Muscle layer of duodenum (tissue), 2 donors: ENCODE measurements at regions not wholly inside any gene's neighbourhood (a gene's known extent, or its start where the extent isn't known, plus 50 kb on each side); places are given as distances from the start of the nearest gene placed in this dataset.

Source experiments
- H3K27ac ChIP-seq: one replicate; pipeline ENCODE4 v1.7.0; 2013; ENCODE audit warnings: mild to moderate bottlenecking, low read length
- H3K27me3 ChIP-seq: one replicate; pipeline ENCODE4 v1.7.0; 2013; ENCODE audit warnings: low read depth, mild to moderate bottlenecking, control low read depth, low read length
- H3K36me3 ChIP-seq, 2 donors: one replicate each; pipeline ENCODE4 v1.7.0; 2013; ENCODE audit warnings: low read length in 2 of 2, control low read depth in 1 of 2, mild to moderate bottlenecking in 1 of 2; ENCODE audit not compliant: insufficient read depth in 2 of 2, control insufficient read depth in 1 of 2
- H3K4me1 ChIP-seq, 2 donors: one replicate each; pipeline ENCODE4 v1.7.0; 2013; ENCODE audit warnings: low read length in 2 of 2, mild to moderate bottlenecking in 2 of 2, control low read depth in 1 of 2, moderate library complexity in 1 of 2; ENCODE audit not compliant: insufficient read depth in 2 of 2, control insufficient read depth in 1 of 2
- H3K4me3 ChIP-seq, 2 donors: one replicate each; pipeline ENCODE4 v1.7.0; 2013; ENCODE audit warnings: low read length in 2 of 2, low read depth in 1 of 2, mild to moderate bottlenecking in 1 of 2
- H3K9me3 ChIP-seq, 2 donors: one replicate each; pipeline ENCODE4 v1.7.0; 2013; ENCODE audit warnings: low read length in 2 of 2, control low read depth in 1 of 2, mild to moderate bottlenecking in 1 of 2; ENCODE audit not compliant: control insufficient read depth in 1 of 2
- donor health status: healthy.

GRCh38 chr13:73998631-73999030 lies 135.6 kb downstream of the KLF12 start:
- no peaks in the 10 kb centered on the region for H3K27me3 ChIP-seq
- H3K9me3 ChIP-seq, result no peaks in the 10 kb centered on the region
- peaks cover 0 to 5% of the 10 kb centered on the region in 2 donors for H3K36me3 ChIP-seq
- no peaks in the 10 kb centered on the region for H3K4me1 ChIP-seq
- no peak overlapping the region for H3K27ac ChIP-seq
- H3K4me3 ChIP-seq, result no peak overlapping the region

- peaks cover 2 to 5% of the 10 kb centered on the region in 2 donors for H3K36me3 ChIP-seq
- no peaks in the 10 kb centered on the region for H3K27me3 ChIP-seq
- H3K9me3 ChIP-seq, result no peaks in the 10 kb centered on the region
- H3K4me1 ChIP-seq, result no peaks in the 10 kb centered on the region
- no peak overlapping the region for H3K27ac ChIP-seq
- no peak overlapping the region for H3K4me3 ChIP-seq
Observed at GRCh38 chr13:73997964-73998363, 136.2 kb downstream of the KLF12 start.

- no peak overlapping the region for H3K4me3 ChIP-seq
- no peaks in the 10 kb centered on the region for H3K4me1 ChIP-seq
- peaks cover 5 to 7% of the 10 kb centered on the region in 2 donors for H3K36me3 ChIP-seq
- no peaks in the 10 kb centered on the region for H3K9me3 ChIP-seq
- no peaks in the 10 kb centered on the region for H3K27me3 ChIP-seq
- no peak overlapping the region for H3K27ac ChIP-seq
Observed at GRCh38 chr13:73996569-73996968, 137.6 kb downstream of the KLF12 start.

GRCh38 chr13:73995736-73996135 lies 138.5 kb downstream of the KLF12 start:
- no peaks in the 10 kb centered on the region for H3K4me1 ChIP-seq
- no peaks in the 10 kb centered on the region for H3K27me3 ChIP-seq
- H3K4me3 ChIP-seq, result no peak overlapping the region
- H3K9me3 ChIP-seq, result no peaks in the 10 kb centered on the region
- H3K36me3 ChIP-seq, result peaks cover 5 to 7% of the 10 kb centered on the region in 2 donors
- H3K27ac ChIP-seq, result no peak overlapping the region

- Histone ChIP-seq H3K36me3 (peaks cover 5 to 7% of the 10 kb centered on the region in 2 donors), H3K4me1 (peaks cover 0 to under 1% of the 10 kb centered on the region in 2 donors), H3K27me3 (no peaks in the 10 kb centered on the region)
Observed at GRCh38 chr13:73993661-73994060, 140.5 kb downstream of the KLF12 start.

GRCh38 chr13:73991884-73992283 lies 142.3 kb downstream of the KLF12 start:
- Histone ChIP-seq H3K9me3 (no peaks in the 10 kb centered on the region), H3K36me3 (peaks cover 5 to 7% of the 10 kb centered on the region in 2 donors)

More at GRCh38 chr13:73993661-73994060, 140.5 kb downstream of the KLF12 start:
- Histone ChIP-seq H3K9me3 (no peaks in the 10 kb centered on the region), H3K27ac (no peak overlapping the region), H3K4me3 (no peak overlapping the region)

GRCh38 chr13:73991384-73991783 lies 142.8 kb downstream of the KLF12 start:
- Histone ChIP-seq H3K27me3 (no peaks in the 10 kb centered on the region), H3K4me1 (peaks cover 0 to 6% of the 10 kb centered on the region in 2 donors), H3K36me3 (peaks cover 5 to 7% of the 10 kb centered on the region in 2 donors), H3K27ac (no peak overlapping the region), H3K4me3 (no peak overlapping the region), H3K9me3 (no peaks in the 10 kb centered on the region)

More at GRCh38 chr13:73991884-73992283, 142.3 kb downstream of the KLF12 start:
- H3K4me1 ChIP-seq, result peaks cover 0 to 6% of the 10 kb centered on the region in 2 donors
- H3K4me3 ChIP-seq, result no peak overlapping the region
- no peaks in the 10 kb centered on the region for H3K27me3 ChIP-seq
- H3K27ac ChIP-seq, result no peak overlapping the region

GRCh38 chr13:73989244-73989843 lies 144.9 kb downstream of the KLF12 start:
- Histone ChIP-seq H3K27me3 (no peaks in the 10 kb centered on the region), H3K36me3 (peaks cover 5 to 7% of the 10 kb centered on the region in 2 donors), H3K4me3 (no peak overlapping the region), H3K27ac (no peak overlapping the region), H3K9me3 (no peaks in the 10 kb centered on the region), H3K4me1 (peaks cover 0 to 11% of the 10 kb centered on the region in 2 donors)

GRCh38 chr13:73988461-73988860 lies 145.7 kb downstream of the KLF12 start:
- Histone ChIP-seq H3K27ac (no peak overlapping the region), H3K4me3 (no peak overlapping the region), H3K9me3 (no peaks in the 10 kb centered on the region), H3K27me3 (no peaks in the 10 kb centered on the region), H3K36me3 (peaks cover 0 to 7% of the 10 kb centered on the region in 2 donors), H3K4me1 (peaks cover 0 to 11% of the 10 kb centered on the region in 2 donors)

- no peaks in the 10 kb centered on the region for H3K9me3 ChIP-seq
- peaks cover 0 to 2% of the 10 kb centered on the region in 2 donors for H3K36me3 ChIP-seq
- H3K27me3 ChIP-seq, result no peaks in the 10 kb centered on the region
- H3K27ac ChIP-seq, result no peak overlapping the region
- H3K4me1 ChIP-seq, result peaks cover 0 to 11% of the 10 kb centered on the region in 2 donors
- no peak overlapping the region for H3K4me3 ChIP-seq
Observed at GRCh38 chr13:73987618-73988017, 146.6 kb downstream of the KLF12 start.

GRCh38 chr13:73985783-73986182 lies 148.4 kb downstream of the KLF12 start:
- Histone ChIP-seq H3K9me3 (no peaks in the 10 kb centered on the region), H3K27me3 (no peaks in the 10 kb centered on the region), H3K36me3 (no peaks in the 10 kb centered on the region), H3K4me3 (no peak overlapping the region), H3K4me1 (peaks cover 0 to 11% of the 10 kb centered on the region in 2 donors), H3K27ac (no peak overlapping the region)
